ENCODE measurements at regions not wholly inside any gene's neighbourhood (a gene's known extent, or its start where the extent isn't known, plus 50 kb on each side); places are given as distances from the start of the nearest gene placed in this dataset.

- no peak for TF ChIP-seq POLR2A (IDR thresholded peaks at IDR 0.05)
- TF ChIP-seq EP300 (IDR thresholded peaks at IDR 0.05) = no peak
- TF ChIP-seq CTCF (IDR thresholded peaks at IDR 0.05) = no peak
- TF ChIP-seq POLR2AphosphoS5 (IDR thresholded peaks at IDR 0.05) = no peak
- 83 to 89% (median 88%) methylated on average over 22 to 24 of the region's 24 CpGs for WGBS, 5 donors
- Histone ChIP-seq H3K9me3 (no peaks in the 10 kb centered on the region), H3K4me1 (peaks cover 0 to 9% (median 4%) of the 10 kb centered on the region in 4 donors), H3K27me3 (peaks cover 0 to 46% (median 25%) of the 10 kb centered on the region in 3 donors), H3K36me3 (no peaks in the 10 kb centered on the region), H3K4me3 (no peak overlapping the region), H3K27ac (no peak overlapping the region)
- intact Hi-C loops (cut with DNase I; ENCODE audit: low total_unique reads) = no loop called here
- no peak for DNase-seq
These were observed 259.8 kb upstream of the HDAC4 start for GRCh38 chr2:239660390-239661230.

GRCh38 chr2:239657992-239658391 is 257.2 kb upstream of the HDAC4 start:
- Histone ChIP-seq H3K4me1 (peaks cover 0 to 9% (median 4%) of the 10 kb centered on the region in 4 donors), H3K27ac (no peak overlapping the region), H3K4me3 (no peak overlapping the region), H3K9me3 (no peaks in the 10 kb centered on the region), H3K36me3 (no peaks in the 10 kb centered on the region), H3K27me3 (peaks cover 0 to 32% (median 9%) of the 10 kb centered on the region in 3 donors)
- WGBS, 5 donors = 80 to 87% (median 85%) methylated on average over 6 of the region's 6 CpGs
- intact Hi-C loops (cut with DNase I; ENCODE audit: low total_unique reads) = no loop called here
- DNase-seq = no peak
- TF ChIP-seq POLR2AphosphoS5 (IDR thresholded peaks at IDR 0.05) (no peak), POLR2A (IDR thresholded peaks at IDR 0.05) (no peak), CTCF (IDR thresholded peaks at IDR 0.05) (no peak), EP300 (IDR thresholded peaks at IDR 0.05) (no peak)

- 93 to 97% (median 96%) methylated on average over 2 of the region's 2 CpGs for WGBS, 5 donors
- intact Hi-C loops (cut with DNase I; ENCODE audit: low total_unique reads) = no loop called here
- TF ChIP-seq EP300 (IDR thresholded peaks at IDR 0.05) (no peak), POLR2A (IDR thresholded peaks at IDR 0.05) (no peak), POLR2AphosphoS5 (IDR thresholded peaks at IDR 0.05) (no peak)
These were observed 256.4 kb upstream of the HDAC4 start for GRCh38 chr2:239657236-239657635.

GRCh38 chr2:239654266-239654665 is 253.4 kb upstream of the HDAC4 start:
- Histone ChIP-seq H3K4me1 (no peaks in the 10 kb centered on the region), H3K27ac (no peak overlapping the region), H3K27me3 (no peaks in the 10 kb centered on the region), H3K4me3 (no peak overlapping the region), H3K36me3 (no peaks in the 10 kb centered on the region), H3K9me3 (no peaks in the 10 kb centered on the region)
- 74 to 82% (median 77%) methylated on average over 4 of the region's 4 CpGs for WGBS, 5 donors
- TF ChIP-seq EP300 (IDR thresholded peaks at IDR 0.05) = no peak
- no peak for TF ChIP-seq CTCF (IDR thresholded peaks at IDR 0.05)
- no peak for TF ChIP-seq POLR2A (IDR thresholded peaks at IDR 0.05)
- no peak for TF ChIP-seq POLR2AphosphoS5 (IDR thresholded peaks at IDR 0.05)
- intact Hi-C loops (cut with DNase I; ENCODE audit: low total_unique reads) = no loop called here
- DNase-seq = no peak

More at GRCh38 chr2:239657236-239657635, 256.4 kb upstream of the HDAC4 start:
- no peak for DNase-seq
- no peaks in the 10 kb centered on the region for H3K36me3 ChIP-seq
- peaks cover 0 to 9% (median 4%) of the 10 kb centered on the region in 4 donors for H3K4me1 ChIP-seq
- no peaks in the 10 kb centered on the region for H3K9me3 ChIP-seq
- no peak overlapping the region for H3K27ac ChIP-seq
- H3K4me3 ChIP-seq = no peak overlapping the region
- H3K27me3 ChIP-seq = peaks cover 0 to 26% (median 6%) of the 10 kb centered on the region in 3 donors

GRCh38 chr2:239651859-239652258 is 251.0 kb upstream of the HDAC4 start:
- Histone ChIP-seq H3K4me3 (no peak overlapping the region), H3K27me3 (peaks cover 0 to 8% (median 0%) of the 10 kb centered on the region in 3 donors), H3K27ac (no peak overlapping the region), H3K9me3 (peaks cover 0 to 3% (median 0%) of the 10 kb centered on the region in 4 donors), H3K4me1 (no peaks in the 10 kb centered on the region), H3K36me3 (no peaks in the 10 kb centered on the region)
- 78 to 89% (median 83%) methylated on average over 6 of the region's 6 CpGs for WGBS, 5 donors
- no peak for TF ChIP-seq EP300 (IDR thresholded peaks at IDR 0.05)
- TF ChIP-seq POLR2A (IDR thresholded peaks at IDR 0.05) = no peak
- no peak for TF ChIP-seq POLR2AphosphoS5 (IDR thresholded peaks at IDR 0.05)
- TF ChIP-seq CTCF (IDR thresholded peaks at IDR 0.05) = no peak
- no peak for DNase-seq
- intact Hi-C loops (cut with DNase I; ENCODE audit: low total_unique reads) = no loop called here

Measured in stomach (tissue), 8 donors.